GM12873 (cell line): ENCODE measurements at regions not wholly inside any gene's neighbourhood (a gene's known extent, or its start where the extent isn't known, plus 50 kb on each side); places are given as distances from the start of the nearest gene placed in this dataset.

Source experiments
- TF ChIP-seq, protein P1 (sequence below): IDR thresholded peaks from 2 replicates; pipeline ENCODE4 v1.5.1; 2012; ENCODE audit warnings: low read depth, mild to moderate bottlenecking, moderate library complexity, low read length, control low read depth; ENCODE audit not compliant: insufficient read depth; ENCODE audit errors: missing control alignments

DNA sequence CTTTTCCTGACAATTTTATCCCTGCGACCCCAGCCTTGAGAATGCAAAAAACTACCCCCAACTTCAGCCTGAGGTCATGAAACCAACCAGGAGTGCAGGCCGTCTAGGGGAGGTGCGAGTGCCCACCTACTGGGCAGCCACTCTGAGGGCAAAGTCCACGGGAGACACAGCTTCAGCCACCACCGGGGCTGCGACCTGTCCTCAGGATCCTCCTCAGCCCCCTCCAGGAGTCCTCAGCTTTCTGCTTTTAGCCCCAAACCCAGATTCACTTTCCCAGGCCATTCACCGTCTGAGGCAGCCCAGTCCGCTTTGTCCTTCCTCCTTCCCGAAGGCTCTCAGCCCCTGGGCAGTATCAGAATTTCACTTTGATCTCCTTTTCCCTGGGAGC lies 210.2 kb upstream of the TNP1 start:
- TF ChIP-seq, protein P1, sequence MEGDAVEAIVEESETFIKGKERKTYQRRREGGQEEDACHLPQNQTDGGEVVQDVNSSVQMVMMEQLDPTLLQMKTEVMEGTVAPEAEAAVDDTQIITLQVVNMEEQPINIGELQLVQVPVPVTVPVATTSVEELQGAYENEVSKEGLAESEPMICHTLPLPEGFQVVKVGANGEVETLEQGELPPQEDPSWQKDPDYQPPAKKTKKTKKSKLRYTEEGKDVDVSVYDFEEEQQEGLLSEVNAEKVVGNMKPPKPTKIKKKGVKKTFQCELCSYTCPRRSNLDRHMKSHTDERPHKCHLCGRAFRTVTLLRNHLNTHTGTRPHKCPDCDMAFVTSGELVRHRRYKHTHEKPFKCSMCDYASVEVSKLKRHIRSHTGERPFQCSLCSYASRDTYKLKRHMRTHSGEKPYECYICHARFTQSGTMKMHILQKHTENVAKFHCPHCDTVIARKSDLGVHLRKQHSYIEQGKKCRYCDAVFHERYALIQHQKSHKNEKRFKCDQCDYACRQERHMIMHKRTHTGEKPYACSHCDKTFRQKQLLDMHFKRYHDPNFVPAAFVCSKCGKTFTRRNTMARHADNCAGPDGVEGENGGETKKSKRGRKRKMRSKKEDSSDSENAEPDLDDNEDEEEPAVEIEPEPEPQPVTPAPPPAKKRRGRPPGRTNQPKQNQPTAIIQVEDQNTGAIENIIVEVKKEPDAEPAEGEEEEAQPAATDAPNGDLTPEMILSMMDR = no peak

DNA sequence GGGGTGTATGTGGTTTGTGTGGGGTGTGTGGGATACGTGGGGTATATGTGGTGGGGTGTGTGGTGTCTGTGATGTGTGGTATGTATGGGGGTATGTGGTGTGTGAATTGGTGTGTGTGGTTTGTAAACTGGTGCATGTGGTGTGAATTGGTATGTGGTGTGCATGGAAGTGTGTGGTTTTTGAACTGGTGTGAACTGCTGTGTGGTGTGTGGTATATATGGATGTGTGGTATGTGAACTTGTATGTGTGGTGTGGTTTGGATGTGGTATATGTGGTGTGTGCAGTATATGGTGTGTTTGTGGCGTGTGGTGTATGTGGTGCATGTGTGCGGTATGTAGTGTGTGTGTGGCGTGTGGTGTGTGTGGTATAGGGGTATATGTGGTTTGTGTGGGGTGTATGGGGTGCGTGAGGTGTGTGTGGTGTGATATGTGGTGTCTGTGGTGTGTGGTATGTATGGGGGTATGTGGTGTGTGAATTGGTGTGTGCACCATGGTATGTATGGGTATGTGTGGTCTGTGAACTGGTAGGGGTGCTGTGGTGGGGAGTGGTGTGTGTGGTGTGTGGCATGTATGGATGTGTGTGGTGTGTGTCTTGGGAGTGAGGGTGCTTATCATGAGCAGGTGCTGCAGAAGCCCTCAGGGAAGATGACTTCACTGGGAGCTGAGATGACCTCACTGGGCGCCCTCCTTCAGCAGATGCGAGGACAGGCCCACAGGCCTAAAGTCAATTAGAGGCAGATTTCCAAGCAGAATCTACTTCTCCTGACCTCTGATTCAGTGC lies 209.6 kb upstream of the TNP1 start:
- TF ChIP-seq, protein P1 = no peak

DNA sequence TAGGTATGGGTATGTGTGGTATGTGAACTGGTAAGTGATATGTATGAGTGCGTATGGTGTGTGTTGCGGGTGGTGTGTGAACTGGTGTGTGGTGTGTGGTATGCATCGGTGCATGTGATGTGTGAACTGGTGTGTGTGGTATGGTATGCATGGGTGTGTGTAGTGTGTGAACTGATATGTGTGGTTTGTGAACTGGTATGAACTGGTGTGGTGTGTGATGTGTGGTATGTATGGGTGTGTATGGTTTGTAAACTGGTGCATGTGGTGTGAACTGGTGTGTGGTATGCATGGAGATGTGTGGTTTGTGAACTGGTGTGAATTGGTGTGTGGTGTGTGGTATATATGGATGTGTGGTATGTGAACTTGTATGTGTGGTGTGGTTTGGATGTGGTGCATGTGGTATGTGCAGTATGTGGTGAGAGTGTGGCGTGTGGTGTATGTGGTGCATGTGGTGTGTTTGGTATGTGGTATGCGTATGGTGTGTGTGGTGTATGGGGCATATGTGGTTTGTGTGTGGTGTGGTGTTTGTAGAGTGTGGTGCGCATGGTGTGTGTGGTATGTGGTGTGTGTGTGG lies 208.9 kb upstream of the TNP1 start:
- TF ChIP-seq, protein P1 = no peak

DNA sequence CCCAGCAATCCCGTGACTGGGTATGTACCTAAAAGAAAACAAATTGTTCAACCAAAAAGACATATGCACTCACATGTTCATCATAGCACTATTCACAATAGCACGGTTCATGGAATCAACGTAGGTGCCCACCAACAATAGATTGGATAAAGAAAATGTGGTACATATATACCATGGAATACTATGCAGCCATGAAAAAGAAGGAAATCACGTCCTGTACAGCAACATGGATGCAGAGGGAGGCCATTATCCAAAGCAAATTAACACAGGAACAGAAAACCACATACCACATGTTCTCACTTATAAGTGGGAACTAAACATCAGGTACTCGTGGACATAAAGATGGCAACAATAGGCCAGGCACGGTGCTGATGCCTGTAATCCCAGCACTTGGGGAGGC lies 207.9 kb upstream of the TNP1 start:
- TF ChIP-seq, protein P1 = no peak

DNA sequence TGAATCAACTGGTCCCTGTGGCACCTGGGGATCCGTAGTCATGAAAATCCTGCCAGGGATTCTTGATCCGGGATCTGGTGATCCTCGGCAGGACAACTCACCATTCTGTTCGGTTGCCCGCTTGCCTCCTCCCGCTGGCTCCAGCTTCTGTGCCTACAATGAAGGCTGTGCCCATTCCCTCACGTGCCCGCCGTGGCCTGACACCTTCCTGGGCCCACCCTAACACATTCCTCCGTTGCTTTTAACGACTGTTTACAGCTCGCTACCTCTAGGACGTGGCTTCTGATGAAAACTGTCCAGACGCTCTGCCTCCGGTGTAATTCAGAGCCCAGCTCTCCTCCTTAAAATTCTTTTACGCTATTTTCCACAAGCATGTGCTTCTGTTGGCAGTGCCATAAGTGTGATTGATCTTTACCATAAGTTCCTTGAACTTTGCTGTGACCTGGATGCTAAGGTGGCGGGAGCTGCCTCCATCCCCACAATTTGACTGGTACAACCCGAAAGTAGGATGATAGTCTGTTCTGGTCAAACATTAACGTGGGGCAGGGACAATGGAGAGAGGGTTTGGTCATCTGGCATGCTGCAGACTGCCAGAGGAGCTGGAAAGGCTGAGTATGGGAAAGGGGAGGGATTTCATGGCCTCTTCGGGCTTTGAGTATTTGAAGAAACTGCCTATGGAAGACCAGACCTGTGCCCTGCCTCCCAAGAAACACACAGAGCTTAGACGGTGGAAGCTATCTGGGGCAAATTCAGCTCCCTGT lies 206.8 kb upstream of the TNP1 start:
- TF ChIP-seq, protein P1 = no peak

DNA sequence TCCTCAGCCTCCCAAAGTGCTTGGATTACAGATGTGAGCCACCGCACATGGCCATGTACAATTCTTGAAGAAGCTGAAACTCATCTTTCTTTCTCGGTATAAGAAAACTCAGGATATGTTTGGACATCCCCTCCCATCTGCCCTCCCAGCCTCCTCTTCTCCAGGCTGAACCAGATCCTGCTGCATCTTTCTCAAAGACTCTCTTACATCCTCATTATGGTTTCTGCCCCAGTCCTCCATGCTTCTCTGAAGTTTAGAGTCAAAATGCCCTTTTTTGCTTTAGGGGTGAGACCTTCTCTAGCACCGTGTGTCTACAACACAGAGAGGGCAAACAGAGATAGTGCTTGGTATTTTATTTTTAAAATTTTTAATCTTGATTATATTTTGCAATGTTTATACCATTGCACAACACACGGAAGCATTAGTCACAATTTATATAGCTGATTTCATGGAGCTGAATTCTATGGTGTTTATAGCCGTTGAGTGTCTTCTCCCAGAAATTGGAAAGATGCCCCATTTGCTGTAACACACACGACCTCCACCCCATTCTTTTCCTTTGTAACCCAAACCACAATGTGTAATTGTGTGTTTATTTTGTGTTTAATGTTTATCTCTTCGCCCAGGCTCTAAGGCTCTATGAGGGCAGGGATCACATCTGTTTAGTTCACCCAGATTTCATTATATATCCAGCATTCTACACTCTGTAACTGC lies 206.0 kb upstream of the TNP1 start:
- TF ChIP-seq, protein P1 = no peak

DNA sequence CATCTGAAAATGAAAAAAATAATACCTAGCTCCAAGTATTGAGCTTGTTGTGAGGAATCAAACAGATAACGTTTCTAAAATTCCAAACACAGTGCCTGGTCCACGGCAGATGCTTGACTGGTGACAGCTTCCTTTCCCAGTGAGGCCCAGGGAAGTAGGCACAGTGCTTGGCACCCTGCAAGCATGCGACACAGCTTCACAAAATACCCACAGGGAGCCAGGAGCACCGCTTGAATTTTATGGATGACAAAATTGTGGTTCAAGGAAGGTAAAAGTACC lies 205.1 kb upstream of the TNP1 start:
- TF ChIP-seq, protein P1 = no peak
